ENCODE measurements at regions not wholly inside any gene's neighbourhood (a gene's known extent, or its start where the extent isn't known, plus 50 kb on each side); places are given as distances from the start of the nearest gene placed in this dataset.

GRCh38 chr9:107566611-107567061 lies 77.1 kb upstream of the KLF4 start:
- Histone ChIP-seq H3K36me3 (ENCODE audit: control insufficient read depth in 2 of 2, insufficient read depth in 1 of 2, low read length in 2 of 2) (no peaks in the 10 kb centered on the region), H3K4me1 (ENCODE audit: control insufficient read depth, insufficient read depth, low read length) (no peaks in the 10 kb centered on the region), H3K9me3 (ENCODE audit: control insufficient read depth, insufficient read depth, low read depth, low read length) (no peaks in the 10 kb centered on the region), H3K4me3 (ENCODE audit: low read depth, low read length) (no peak overlapping the region), H3K27ac (ENCODE audit: extremely low read depth, low read depth, low read length) (no peak overlapping the region)
- no peak for TF ChIP-seq ZBTB48 (tag by site-specific recombination; IDR thresholded peaks at IDR 0.05)
- TF ChIP-seq ZBTB44 (tag by site-specific recombination; IDR thresholded peaks at IDR 0.05), result no peak
- no peak for TF ChIP-seq ZBTB17 (tag by site-specific recombination; IDR thresholded peaks at IDR 0.05)
- no peak for TF ChIP-seq TCF7L2 (IDR thresholded peaks at IDR 0.05; ENCODE audit: borderline replicate concordance, low read depth, low read length)
- POLR2A ChIA-PET, result no interaction called here
- CTCF ChIA-PET, result interaction anchor here (0.7 kb wide), 1 partner anchor 1322 kb away, joined by 3 read pairs; no protein-coding TSS in a partner anchor

DNA sequence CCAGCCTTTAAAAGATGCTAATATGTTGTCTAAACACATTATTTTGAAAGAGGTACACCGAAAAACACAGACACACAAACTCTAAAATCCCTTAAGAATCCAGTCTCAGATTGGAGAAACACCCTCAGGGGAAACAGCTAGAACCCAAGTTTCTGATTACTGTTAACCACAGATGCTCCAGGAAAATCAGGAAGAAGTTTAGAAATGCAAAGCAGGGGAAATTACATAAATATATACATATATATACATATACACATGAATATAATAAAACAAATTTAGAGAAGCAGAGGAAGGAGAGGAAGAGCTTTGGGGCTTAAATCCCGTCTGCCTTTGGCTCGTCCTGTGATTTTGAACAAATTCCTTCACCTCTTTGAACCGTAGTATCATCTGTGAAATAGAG lies 73.2 kb upstream of the KLF4 start:
- no peaks in the 10 kb centered on the region for H3K36me3 ChIP-seq (ENCODE audit: control insufficient read depth in 2 of 2, insufficient read depth in 1 of 2, low read length in 2 of 2)
- H3K9me3 ChIP-seq (ENCODE audit: control insufficient read depth, insufficient read depth, low read depth, low read length), result no peaks in the 10 kb centered on the region
- TF ChIP-seq ZNF426 (tag by site-specific recombination; IDR thresholded peaks at IDR 0.05) (no peak), ZNF449 (tag by site-specific recombination; IDR thresholded peaks at IDR 0.05) (no peak), ZNF660 (tag by site-specific recombination; IDR thresholded peaks at IDR 0.05) (no peak), ZNF571 (tag by site-specific recombination; IDR thresholded peaks at IDR 0.05) (no peak), MZF1 (tag by site-specific recombination; IDR thresholded peaks at IDR 0.05; ENCODE audit: borderline replicate concordance) (no peak), ZNF114 (tag by site-specific recombination; IDR thresholded peaks at IDR 0.05) (no peak), ZNF776 (tag by site-specific recombination; IDR thresholded peaks at IDR 0.05; ENCODE audit: borderline replicate concordance) (no peak), ZNF169 (tag by site-specific recombination; IDR thresholded peaks at IDR 0.05) (no peak), ZFP41 (tag by site-specific recombination; IDR thresholded peaks at IDR 0.05; ENCODE audit: borderline replicate concordance) (no peak), KLF1 (tag by site-specific recombination; IDR thresholded peaks at IDR 0.05) (no peak)
- TF ChIP-seq, protein P1, sequence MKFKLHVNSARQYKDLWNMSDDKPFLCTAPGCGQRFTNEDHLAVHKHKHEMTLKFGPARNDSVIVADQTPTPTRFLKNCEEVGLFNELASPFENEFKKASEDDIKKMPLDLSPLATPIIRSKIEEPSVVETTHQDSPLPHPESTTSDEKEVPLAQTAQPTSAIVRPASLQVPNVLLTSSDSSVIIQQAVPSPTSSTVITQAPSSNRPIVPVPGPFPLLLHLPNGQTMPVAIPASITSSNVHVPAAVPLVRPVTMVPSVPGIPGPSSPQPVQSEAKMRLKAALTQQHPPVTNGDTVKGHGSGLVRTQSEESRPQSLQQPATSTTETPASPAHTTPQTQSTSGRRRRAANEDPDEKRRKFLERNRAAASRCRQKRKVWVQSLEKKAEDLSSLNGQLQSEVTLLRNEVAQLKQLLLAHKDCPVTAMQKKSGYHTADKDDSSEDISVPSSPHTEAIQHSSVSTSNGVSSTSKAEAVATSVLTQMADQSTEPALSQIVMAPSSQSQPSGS (tag by site-specific recombination; IDR thresholded peaks at IDR 0.05; ENCODE audit: low read depth), result no peak
- ChIA-PET CTCF (interaction anchor here (1.0 to 1.1 kb wide), 2 partner anchors 140 to 357 kb away, joined by 4 to 5 read pairs; no protein-coding TSS in a partner anchor), POLR2A (no interaction called here)
- no peak overlapping the region for H3K27ac ChIP-seq (ENCODE audit: extremely low read depth, low read depth, low read length)
- H3K4me1 ChIP-seq (ENCODE audit: control insufficient read depth, insufficient read depth, low read length), result no peaks in the 10 kb centered on the region
- H3K4me3 ChIP-seq (ENCODE audit: low read depth, low read length), result no peak overlapping the region

GRCh38 chr9:107559494-107560086 lies 70.0 kb upstream of the KLF4 start:
- no peaks in the 10 kb centered on the region for H3K9me3 ChIP-seq (ENCODE audit: control insufficient read depth, insufficient read depth, low read depth, low read length)
- ChIA-PET POLR2A (no interaction called here), CTCF (interaction anchor here (0.6 to 0.7 kb wide), 3 partner anchors 54 to 1118 kb away, joined by 3 read pairs; no protein-coding TSS in a partner anchor)
- H3K4me1 ChIP-seq (ENCODE audit: control insufficient read depth, insufficient read depth, low read length), result no peaks in the 10 kb centered on the region
- no peak overlapping the region for H3K27ac ChIP-seq (ENCODE audit: extremely low read depth, low read depth, low read length)
- H3K36me3 ChIP-seq (ENCODE audit: control insufficient read depth in 2 of 2, insufficient read depth in 1 of 2, low read length in 2 of 2), result no peaks in the 10 kb centered on the region
- no peak overlapping the region for H3K4me3 ChIP-seq (ENCODE audit: low read depth, low read length)
- TF ChIP-seq, protein P2, sequence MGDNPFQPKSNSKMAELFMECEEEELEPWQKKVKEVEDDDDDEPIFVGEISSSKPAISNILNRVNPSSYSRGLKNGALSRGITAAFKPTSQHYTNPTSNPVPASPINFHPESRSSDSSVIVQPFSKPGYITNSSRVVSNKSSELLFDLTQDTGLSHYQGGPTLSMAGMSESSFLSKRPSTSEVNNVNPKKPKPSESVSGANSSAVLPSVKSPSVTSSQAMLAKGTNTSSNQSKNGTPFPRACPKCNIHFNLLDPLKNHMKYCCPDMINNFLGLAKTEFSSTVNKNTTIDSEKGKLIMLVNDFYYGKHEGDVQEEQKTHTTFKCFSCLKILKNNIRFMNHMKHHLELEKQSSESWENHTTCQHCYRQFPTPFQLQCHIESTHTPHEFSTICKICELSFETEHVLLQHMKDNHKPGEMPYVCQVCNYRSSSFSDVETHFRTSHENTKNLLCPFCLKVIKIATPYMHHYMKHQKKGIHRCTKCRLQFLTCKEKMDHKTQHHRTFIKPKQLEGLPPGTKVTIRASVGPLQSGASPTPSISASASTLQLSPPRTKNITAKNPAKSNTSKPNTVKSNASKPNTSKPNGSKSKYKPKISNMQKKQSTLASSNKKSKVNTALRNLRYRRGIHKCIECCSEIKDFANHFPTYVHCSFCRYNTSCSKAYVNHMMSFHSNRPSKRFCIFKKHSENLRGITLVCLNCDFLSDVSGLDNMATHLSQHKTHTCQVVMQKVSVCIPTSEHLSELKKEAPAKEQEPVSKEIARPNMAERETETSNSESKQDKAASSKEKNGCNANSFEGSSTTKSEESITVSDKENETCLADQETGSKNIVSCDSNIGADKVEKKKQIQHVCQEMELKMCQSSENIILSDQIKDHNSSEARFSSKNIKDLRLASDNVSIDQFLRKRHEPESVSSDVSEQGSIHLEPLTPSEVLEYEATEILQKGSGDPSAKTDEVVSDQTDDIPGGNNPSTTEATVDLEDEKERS (tag by site-specific recombination; IDR thresholded peaks at IDR 0.05), result no peak
- TF ChIP-seq ZNF621 (tag by site-specific recombination; IDR thresholded peaks at IDR 0.05) (no peak), ZBTB11 (tag by site-specific recombination; conservative IDR thresholded peaks at IDR 0.05; ENCODE audit: low read depth) (no peak), ZNF521 (tag by site-specific recombination; IDR thresholded peaks at IDR 0.05) (no peak), ZNF560 (tag by site-specific recombination; IDR thresholded peaks at IDR 0.05; ENCODE audit: borderline replicate concordance) (no peak)
